Upper lobe of left lung (tissue), 6 donors: ENCODE measurements at regions not wholly inside any gene's neighbourhood (a gene's known extent, or its start where the extent isn't known, plus 50 kb on each side); places are given as distances from the start of the nearest gene placed in this dataset.

Source experiments
- ATAC-seq, 2 donors: fragments of 200-7000 bp; cut with Tn5 transposase; one replicate each; pipeline ENCODE4 v1.9.1; 2022; ENCODE audit warnings: mild to moderate bottlenecking in 2 of 2, moderate library complexity in 2 of 2; ENCODE audit not compliant: low FRiP score in 2 of 2
- DNase-seq, 2 donors: peaks; one replicate each; pipeline ENCODE4 v3.0.0-alpha.2; 2019 to 2020
- H3K27ac ChIP-seq, 4 donors: fragments of 200-600 bp; sonication (generic); one replicate each; pipeline ENCODE4 v1.5.1; 2016 to 2019
- H3K27me3 ChIP-seq, 4 donors: fragments of 200-600 bp; sonication (generic); one replicate each; pipeline ENCODE4 v1.5.1; 2017 to 2019
- H3K36me3 ChIP-seq, 4 donors: fragments of 200-600 bp; sonication (generic); one replicate each; pipeline ENCODE4 v1.5.1; 2016 to 2019
- H3K4me1 ChIP-seq, 4 donors: fragments of 200-600 bp; sonication (generic); one replicate each; pipeline ENCODE4 v1.5.1; 2018 to 2019
- H3K4me3 ChIP-seq, 4 donors: fragments of 200-600 bp; sonication (generic); one replicate each; pipeline ENCODE4 v1.5.1; 2017 to 2019; ENCODE audit warnings: mild to moderate bottlenecking in 2 of 4, moderate library complexity in 1 of 4
- H3K9me3 ChIP-seq, 4 donors: fragments of 200-600 bp; sonication (generic); one replicate each; pipeline ENCODE4 v1.5.1; 2018 to 2019
- CTCF ChIP-seq, 6 experiments: fragments of 450-650 bp in 4 of 6; fragments of 200-600 bp in 2 of 6; sonication (generic) in 2 of 6; IDR thresholded peaks; one replicate each; pipeline ENCODE4 v1.5.1; 2016 to 2019; ENCODE audit warnings: antibody characterized with exemption in 6 of 6
- EP300 ChIP-seq, 4 donors: sonication (generic); formaldehyde crosslinking; IDR thresholded peaks; one replicate each; pipeline ENCODE4 v1.5.1; 2017; ENCODE audit warnings: antibody characterized with exemption in 4 of 4, control low read depth in 2 of 4
- POLR2A ChIP-seq, 4 donors: fragments of 450-650 bp; IDR thresholded peaks; one replicate each; pipeline ENCODE4 v1.5.1; 2016 to 2017; ENCODE audit warnings: antibody characterized with exemption in 4 of 4, mild to moderate bottlenecking in 2 of 4
- POLR2AphosphoS5 ChIP-seq, 2 donors: sonication (generic); formaldehyde crosslinking; IDR thresholded peaks; one replicate each; pipeline ENCODE4 v1.5.1; 2017; ENCODE audit warnings: antibody characterized with exemption in 2 of 2
- WGBS, 2 donors: methylation state at CpG; one replicate each; pipeline ENCODE4 v1.1.5; 2017 to 2018; 5-methylcytosine and 5-hydroxymethylcytosine counted together
- donor health status: DM: no; HTN: no; CAD: no; lungs with moderate emphysema.
- donor health status: DM: no; HTN: yes; CAD: no; lungs with severe emphysema.

GRCh38 chr16:85541181-85541580, 71.9 kb upstream of the GSE1 start:
- no peaks in the 10 kb centered on the region for H3K27me3 ChIP-seq
- 68 to 78% methylated on average over 4 to 8 of the region's 8 CpGs for WGBS, 2 donors
- ATAC-seq (no peak), DNase-seq (no peak)
- H3K36me3 ChIP-seq = no peaks in the 10 kb centered on the region
- H3K4me3 ChIP-seq = no peak overlapping the region
- H3K27ac ChIP-seq = peak overlapping the region in 2 of 4 donors; percentile 1 to 6
- TF ChIP-seq CTCF (IDR thresholded peaks at IDR 0.05) (no peak), POLR2AphosphoS5 (IDR thresholded peaks at IDR 0.05) (no peak), POLR2A (IDR thresholded peaks at IDR 0.05) (no peak), EP300 (IDR thresholded peaks at IDR 0.05) (no peak)
- peaks cover 0 to 6% (median 2%) of the 10 kb centered on the region in 4 donors for H3K9me3 ChIP-seq
- peaks cover 10 to 35% (median 18%) of the 10 kb centered on the region in 4 donors for H3K4me1 ChIP-seq

- no peak for TF ChIP-seq POLR2A (IDR thresholded peaks at IDR 0.05)
- no peak for TF ChIP-seq CTCF (IDR thresholded peaks at IDR 0.05)
- no peak for TF ChIP-seq POLR2AphosphoS5 (IDR thresholded peaks at IDR 0.05)
- TF ChIP-seq EP300 (IDR thresholded peaks at IDR 0.05) = no peak
- Histone ChIP-seq H3K27me3 (no peaks in the 10 kb centered on the region), H3K27ac (peak overlapping the region in 2 of 4 donors; percentile 1 to 6), H3K36me3 (no peaks in the 10 kb centered on the region), H3K4me3 (no peak overlapping the region), H3K4me1 (peaks cover 6 to 31% (median 14%) of the 10 kb centered on the region in 4 donors), H3K9me3 (peaks cover 0 to 6% (median 2%) of the 10 kb centered on the region in 4 donors)
- no peak for ATAC-seq
- WGBS, 2 donors = 80 to 85% methylated on average over 7 of the region's 7 CpGs
- no peak for DNase-seq
Measured at GRCh38 chr16:85541619-85541979, 71.5 kb upstream of the GSE1 start.

- H3K4me3 ChIP-seq = no peak overlapping the region
- H3K27me3 ChIP-seq = no peaks in the 10 kb centered on the region
- H3K27ac ChIP-seq = peak overlapping the region in 2 of 4 donors; percentile 1 to 6
- H3K36me3 ChIP-seq = no peaks in the 10 kb centered on the region
- ATAC-seq = no peak
- peaks cover under 1 to 24% (median 9%) of the 10 kb centered on the region in 4 donors for H3K4me1 ChIP-seq
- DNase-seq = peak in 1 of 2 donors; percentile 46
- TF ChIP-seq EP300 (IDR thresholded peaks at IDR 0.05) = no peak
- H3K9me3 ChIP-seq = peaks cover 0 to 6% (median 2%) of the 10 kb centered on the region in 4 donors
- 63 to 68% methylated on average over 11 to 20 of the region's 20 CpGs for WGBS, 2 donors
Measured at GRCh38 chr16:85541980-85542900, 70.9 kb upstream of the GSE1 start.

GRCh38 chr16:85543536-85543935, 69.6 kb upstream of the GSE1 start:
- H3K4me1 ChIP-seq = peaks cover 0 to 23% (median 7%) of the 10 kb centered on the region in 4 donors
- ATAC-seq (no peak), DNase-seq (no peak)
- WGBS, 2 donors = 71% methylated on average over 4 of the region's 4 CpGs; no CpG with 5 or more reads in 1 of the 2 donors
- peaks cover 0 to 6% (median 2%) of the 10 kb centered on the region in 4 donors for H3K9me3 ChIP-seq
- no peak overlapping the region for H3K4me3 ChIP-seq
- H3K36me3 ChIP-seq = no peaks in the 10 kb centered on the region
- no peaks in the 10 kb centered on the region for H3K27me3 ChIP-seq
- TF ChIP-seq CTCF (IDR thresholded peaks at IDR 0.05) (no peak), EP300 (IDR thresholded peaks at IDR 0.05) (no peak), POLR2A (IDR thresholded peaks at IDR 0.05) (no peak), POLR2AphosphoS5 (IDR thresholded peaks at IDR 0.05) (no peak)
- no peak overlapping the region for H3K27ac ChIP-seq

GRCh38 chr16:85544016-85544415, 69.1 kb upstream of the GSE1 start:
- Histone ChIP-seq H3K4me1 (peaks cover 0 to 23% (median 7%) of the 10 kb centered on the region in 4 donors), H3K27ac (no peak overlapping the region), H3K9me3 (peaks cover 0 to 6% (median 2%) of the 10 kb centered on the region in 4 donors), H3K27me3 (no peaks in the 10 kb centered on the region), H3K36me3 (no peaks in the 10 kb centered on the region), H3K4me3 (no peak overlapping the region)
- no peak for ATAC-seq
- no peak for TF ChIP-seq CTCF (IDR thresholded peaks at IDR 0.05)
- no peak for TF ChIP-seq EP300 (IDR thresholded peaks at IDR 0.05)
- no peak for TF ChIP-seq POLR2A (IDR thresholded peaks at IDR 0.05)
- TF ChIP-seq POLR2AphosphoS5 (IDR thresholded peaks at IDR 0.05) = no peak
- 76 to 90% methylated on average over 14 to 16 of the region's 16 CpGs for WGBS, 2 donors
- DNase-seq = no peak
